HG03066 (cell line): ENCODE measurements at regions not wholly inside any gene's neighbourhood (a gene's known extent, or its start where the extent isn't known, plus 50 kb on each side); places are given as distances from the start of the nearest gene placed in this dataset.

Source experiments
- ATAC-seq: cut with Tn5 transposase; IDR thresholded peaks from one replicate; pipeline ENCODE4 v1.9.1; 2021; ENCODE audit warnings: low read depth; ENCODE audit not compliant: unreplicated experiment

GRCh38 chr2:156695020-156695419, 258.8 kb downstream of the GPD2 start:
- no peak for ATAC-seq

GRCh38 chr2:156695595-156695994, 259.4 kb downstream of the GPD2 start:
- ATAC-seq, result no peak

- no peak for ATAC-seq
These were observed 261.7 kb downstream of the GPD2 start for GRCh38 chr2:156697906-156698305.

- no peak for ATAC-seq
These were observed 264.5 kb downstream of the GPD2 start for GRCh38 chr2:156700681-156701080.

- ATAC-seq, result no peak
These were observed 266.4 kb downstream of the GPD2 start for GRCh38 chr2:156702541-156702940.

GRCh38 chr2:156703642-156704041, 267.5 kb downstream of the GPD2 start:
- ATAC-seq, result no peak

- ATAC-seq, result no peak
These were observed 268.0 kb downstream of the GPD2 start for GRCh38 chr2:156704132-156704531.

GRCh38 chr2:156704617-156705016, 268.4 kb downstream of the GPD2 start:
- ATAC-seq, result no peak

- no peak for ATAC-seq
These were observed 270.4 kb downstream of the GPD2 start for GRCh38 chr2:156706576-156706975.

- ATAC-seq, result no peak
These were observed 271.9 kb downstream of the GPD2 start for GRCh38 chr2:156708051-156708450.

GRCh38 chr2:156709091-156709490, 272.9 kb downstream of the GPD2 start:
- no peak for ATAC-seq

- no peak for ATAC-seq
These were observed 282.9 kb downstream of the GPD2 start for GRCh38 chr2:156719036-156719435.

GRCh38 chr2:156727867-156728266, 291.7 kb downstream of the GPD2 start:
- no peak for ATAC-seq

- no peak for ATAC-seq
These were observed 292.1 kb downstream of the GPD2 start for GRCh38 chr2:156728328-156728727.

GRCh38 chr2:156731506-156731905, 295.3 kb downstream of the GPD2 start:
- no peak for ATAC-seq

GRCh38 chr2:156736950-156737349, 300.8 kb downstream of the GPD2 start:
- no peak for ATAC-seq

GRCh38 chr2:156739301-156739700, 303.1 kb downstream of the GPD2 start:
- no peak for ATAC-seq

GRCh38 chr2:156745619-156746018, 309.4 kb downstream of the GPD2 start:
- ATAC-seq, result no peak

GRCh38 chr2:156748221-156748620, 312.0 kb downstream of the GPD2 start:
- ATAC-seq, result no peak

- no peak for ATAC-seq
These were observed 315.9 kb downstream of the GPD2 start for GRCh38 chr2:156752042-156752441.

GRCh38 chr2:156753766-156754165, 317.6 kb downstream of the GPD2 start:
- no peak for ATAC-seq

GRCh38 chr2:156756516-156756915, 320.3 kb downstream of the GPD2 start:
- ATAC-seq, result no peak

GRCh38 chr2:156763174-156763573, 327.0 kb downstream of the GPD2 start:
- no peak for ATAC-seq
